ENCODE measurements at regions not wholly inside any gene's neighbourhood (a gene's known extent, or its start where the extent isn't known, plus 50 kb on each side); places are given as distances from the start of the nearest gene placed in this dataset.

- TF ChIP-seq CTCF (IDR thresholded peaks at IDR 0.05): no peak
- TF ChIP-seq POLR2A (IDR thresholded peaks at IDR 0.05): no peak
Measured at GRCh38 chr14:77989441-77989991, 180.7 kb upstream of the NRXN3 start.
